ENCODE measurements at regions not wholly inside any gene's neighbourhood (a gene's known extent, or its start where the extent isn't known, plus 50 kb on each side); places are given as distances from the start of the nearest gene placed in this dataset.

GRCh38 chr3:5343459-5343858 is 156.0 kb downstream of the EDEM1 start:
- H3K27ac Mint-ChIP-seq, result no peak overlapping the region
- no peak for TF ChIP-seq CTCF (IDR thresholded peaks at IDR 0.05)
- no peak for DNase-seq
- no peaks in the 10 kb centered on the region for H3K27me3 Mint-ChIP-seq (ENCODE audit: low read depth, poor library complexity)
- peaks cover 14% of the 10 kb centered on the region for H3K4me1 Mint-ChIP-seq
- H3K9me3 Mint-ChIP-seq, result no peaks in the 10 kb centered on the region
- no peaks in the 10 kb centered on the region for H3K36me3 Mint-ChIP-seq (ENCODE audit: low read depth)
- H3K4me3 Mint-ChIP-seq, result no peak overlapping the region

GRCh38 chr3:5344707-5345106 is 157.2 kb downstream of the EDEM1 start:
- H3K27me3 Mint-ChIP-seq (ENCODE audit: low read depth, poor library complexity), result no peaks in the 10 kb centered on the region
- no peaks in the 10 kb centered on the region for H3K36me3 Mint-ChIP-seq (ENCODE audit: low read depth)
- DNase-seq, result no peak
- H3K4me3 Mint-ChIP-seq, result no peak overlapping the region
- no peak for TF ChIP-seq CTCF (IDR thresholded peaks at IDR 0.05)
- H3K27ac Mint-ChIP-seq, result no peak overlapping the region
- H3K4me1 Mint-ChIP-seq, result peaks cover 10% of the 10 kb centered on the region
- peaks cover 4% of the 10 kb centered on the region for H3K9me3 Mint-ChIP-seq

GRCh38 chr3:5347486-5347885 is 160.0 kb downstream of the EDEM1 start:
- no peak overlapping the region for H3K4me3 Mint-ChIP-seq
- H3K4me1 Mint-ChIP-seq, result peaks cover under 1% of the 10 kb centered on the region
- peaks cover 4% of the 10 kb centered on the region for H3K27me3 Mint-ChIP-seq (ENCODE audit: low read depth, poor library complexity)
- TF ChIP-seq CTCF (IDR thresholded peaks at IDR 0.05), result no peak
- no peak overlapping the region for H3K27ac Mint-ChIP-seq
- H3K36me3 Mint-ChIP-seq (ENCODE audit: low read depth), result no peaks in the 10 kb centered on the region
- peaks cover 4% of the 10 kb centered on the region for H3K9me3 Mint-ChIP-seq
- no peak for DNase-seq

GRCh38 chr3:5348229-5348902 is 160.9 kb downstream of the EDEM1 start:
- TF ChIP-seq CTCF (IDR thresholded peaks at IDR 0.05), result no peak
- peaks cover 4% of the 10 kb centered on the region for H3K9me3 Mint-ChIP-seq
- no peak overlapping the region for H3K4me3 Mint-ChIP-seq
- peaks cover 9% of the 10 kb centered on the region for H3K4me1 Mint-ChIP-seq
- peaks cover 4% of the 10 kb centered on the region for H3K27me3 Mint-ChIP-seq (ENCODE audit: low read depth, poor library complexity)
- DNase-seq, result no peak
- no peak overlapping the region for H3K27ac Mint-ChIP-seq
- no peaks in the 10 kb centered on the region for H3K36me3 Mint-ChIP-seq (ENCODE audit: low read depth)

- TF ChIP-seq CTCF (IDR thresholded peaks at IDR 0.05), result no peak
- Mint-ChIP-seq H3K4me3 (no peak overlapping the region), H3K36me3 (ENCODE audit: low read depth) (no peaks in the 10 kb centered on the region), H3K4me1 (peaks cover 11% of the 10 kb centered on the region), H3K27me3 (ENCODE audit: low read depth, poor library complexity) (peaks cover 4% of the 10 kb centered on the region), H3K27ac (no peak overlapping the region), H3K9me3 (peaks cover 4% of the 10 kb centered on the region)
- DNase-seq, result no peak
Observed at GRCh38 chr3:5349343-5349742, 161.8 kb downstream of the EDEM1 start.

- peaks cover 15% of the 10 kb centered on the region for H3K4me1 Mint-ChIP-seq
- H3K36me3 Mint-ChIP-seq (ENCODE audit: low read depth), result peaks cover 7% of the 10 kb centered on the region
- H3K27me3 Mint-ChIP-seq (ENCODE audit: low read depth, poor library complexity), result peaks cover 5% of the 10 kb centered on the region
- TF ChIP-seq CTCF (IDR thresholded peaks at IDR 0.05), result no peak
- no peak for DNase-seq
- H3K4me3 Mint-ChIP-seq, result no peak overlapping the region
- peaks cover 21% of the 10 kb centered on the region for H3K9me3 Mint-ChIP-seq
- H3K27ac Mint-ChIP-seq, result no peak overlapping the region
Observed at GRCh38 chr3:5357089-5357488, 169.6 kb downstream of the EDEM1 start.

Measured in nephron progenitor cell (in vitro differentiated cells).